Thyroid gland (tissue), 4 donors: ENCODE measurements at regions not wholly inside any gene's neighbourhood (a gene's known extent, or its start where the extent isn't known, plus 50 kb on each side); places are given as distances from the start of the nearest gene placed in this dataset.

Experiments used
- POLR2A ChIP-seq, 2 donors: fragments of 450-650 bp; IDR thresholded peaks; one replicate each; pipeline ENCODE4 v1.6.1; 2017; ENCODE audit warnings: antibody characterized with exemption in 2 of 2, mild to moderate bottlenecking in 2 of 2, moderate library complexity in 1 of 2
- TF ChIP-seq, protein P1 (sequence below), 6 experiments: fragments of 200-600 bp in 3 of 6; fragments of 450-650 bp in 3 of 6; sonication (generic) in 3 of 6; IDR thresholded peaks; one replicate each; pipeline ENCODE4 v1.5.1; 2016 to 2019; ENCODE audit warnings: antibody characterized with exemption in 6 of 6, mild to moderate bottlenecking in 2 of 6, inconsistent platforms in 1 of 6, moderate library complexity in 1 of 6

DNA sequence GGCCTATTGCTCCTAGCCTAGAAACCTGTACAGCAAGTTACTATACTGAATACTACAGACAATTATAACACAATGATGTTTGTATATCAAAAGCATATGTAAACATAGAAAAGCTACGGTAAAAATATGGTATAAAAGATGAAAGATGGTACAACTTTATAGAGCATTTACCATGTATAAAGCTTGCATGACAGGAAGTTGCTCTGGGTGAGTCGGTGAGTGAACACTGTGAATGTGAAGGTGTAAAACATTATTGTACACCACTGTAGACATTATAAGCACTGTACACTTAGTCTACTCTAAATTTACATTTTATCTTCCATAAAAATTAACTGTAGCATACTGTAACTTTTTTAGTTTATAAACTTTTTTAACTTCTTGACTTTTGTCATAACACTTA lies 674.3 kb upstream of the ZWINT start:
- no peak for TF ChIP-seq POLR2A (IDR thresholded peaks at IDR 0.05)
- TF ChIP-seq, protein P1, sequence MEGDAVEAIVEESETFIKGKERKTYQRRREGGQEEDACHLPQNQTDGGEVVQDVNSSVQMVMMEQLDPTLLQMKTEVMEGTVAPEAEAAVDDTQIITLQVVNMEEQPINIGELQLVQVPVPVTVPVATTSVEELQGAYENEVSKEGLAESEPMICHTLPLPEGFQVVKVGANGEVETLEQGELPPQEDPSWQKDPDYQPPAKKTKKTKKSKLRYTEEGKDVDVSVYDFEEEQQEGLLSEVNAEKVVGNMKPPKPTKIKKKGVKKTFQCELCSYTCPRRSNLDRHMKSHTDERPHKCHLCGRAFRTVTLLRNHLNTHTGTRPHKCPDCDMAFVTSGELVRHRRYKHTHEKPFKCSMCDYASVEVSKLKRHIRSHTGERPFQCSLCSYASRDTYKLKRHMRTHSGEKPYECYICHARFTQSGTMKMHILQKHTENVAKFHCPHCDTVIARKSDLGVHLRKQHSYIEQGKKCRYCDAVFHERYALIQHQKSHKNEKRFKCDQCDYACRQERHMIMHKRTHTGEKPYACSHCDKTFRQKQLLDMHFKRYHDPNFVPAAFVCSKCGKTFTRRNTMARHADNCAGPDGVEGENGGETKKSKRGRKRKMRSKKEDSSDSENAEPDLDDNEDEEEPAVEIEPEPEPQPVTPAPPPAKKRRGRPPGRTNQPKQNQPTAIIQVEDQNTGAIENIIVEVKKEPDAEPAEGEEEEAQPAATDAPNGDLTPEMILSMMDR (IDR thresholded peaks at IDR 0.05) = no peak
